IPS-18a (cell line): ENCODE measurements at regions not wholly inside any gene's neighbourhood (a gene's known extent, or its start where the extent isn't known, plus 50 kb on each side); places are given as distances from the start of the nearest gene placed in this dataset.
"Not testable (repeated sequence)": the region's sequence is repeated elsewhere in the genome, so short reads cannot be mapped to it uniquely, and the experiment has no call there.

Experiments
- H3K27ac ChIP-seq: one replicate; pipeline ENCODE4 v1.5.1; 2013; ENCODE audit warnings: low read length
- H3K27me3 ChIP-seq: one replicate; pipeline ENCODE4 v1.6.1; 2013; ENCODE audit warnings: mild to moderate bottlenecking, low read length; ENCODE audit not compliant: control insufficient read depth, insufficient read depth
- H3K36me3 ChIP-seq: one replicate; pipeline ENCODE4 v1.6.1; 2013; ENCODE audit warnings: low read depth, low read length; ENCODE audit not compliant: control insufficient read depth
- H3K4me1 ChIP-seq: one replicate; pipeline ENCODE4 v1.6.1; 2013; ENCODE audit warnings: low read depth, low read length; ENCODE audit not compliant: control insufficient read depth
- H3K4me3 ChIP-seq: one replicate; pipeline ENCODE4 v1.5.1; 2013; ENCODE audit warnings: low read length
- H3K9ac ChIP-seq: one replicate; pipeline ENCODE4 v1.6.1; 2013; ENCODE audit warnings: mild to moderate bottlenecking, low read length, moderate library complexity
- H3K9me3 ChIP-seq: one replicate; pipeline ENCODE4 v1.6.1; 2013; ENCODE audit warnings: low read depth, low read length; ENCODE audit not compliant: control insufficient read depth

GRCh38 chr14:66312451-66312850 is 173.7 kb upstream of the CCDC196 start:
- no peaks in the 10 kb centered on the region for H3K9me3 ChIP-seq
- no peaks in the 10 kb centered on the region for H3K36me3 ChIP-seq
- H3K9ac ChIP-seq: no peak overlapping the region
- no peak overlapping the region for H3K4me3 ChIP-seq
- no peaks in the 10 kb centered on the region for H3K27me3 ChIP-seq
- no peaks in the 10 kb centered on the region for H3K4me1 ChIP-seq
- H3K27ac ChIP-seq: no peak overlapping the region

GRCh38 chr14:66315098-66315497 is 171.1 kb upstream of the CCDC196 start:
- no peaks in the 10 kb centered on the region for H3K4me1 ChIP-seq
- no peak overlapping the region for H3K4me3 ChIP-seq
- no peaks in the 10 kb centered on the region for H3K27me3 ChIP-seq
- H3K27ac ChIP-seq: no peak overlapping the region
- no peaks in the 10 kb centered on the region for H3K36me3 ChIP-seq
- no peak overlapping the region for H3K9ac ChIP-seq
- H3K9me3 ChIP-seq: no peaks in the 10 kb centered on the region

GRCh38 chr14:66315548-66315947 is 170.6 kb upstream of the CCDC196 start:
- no peak overlapping the region for H3K9ac ChIP-seq
- H3K27me3 ChIP-seq: no peaks in the 10 kb centered on the region
- H3K27ac ChIP-seq: no peak overlapping the region
- H3K36me3 ChIP-seq: no peaks in the 10 kb centered on the region
- H3K4me3 ChIP-seq: no peak overlapping the region
- H3K9me3 ChIP-seq: no peaks in the 10 kb centered on the region
- no peaks in the 10 kb centered on the region for H3K4me1 ChIP-seq

- Histone ChIP-seq H3K9me3 (no peaks in the 10 kb centered on the region), H3K27me3 (no peaks in the 10 kb centered on the region), H3K27ac (no peak overlapping the region), H3K9ac (no peak overlapping the region), H3K4me3 (no peak overlapping the region), H3K4me1 (no peaks in the 10 kb centered on the region), H3K36me3 (no peaks in the 10 kb centered on the region)
These were observed 163.6 kb upstream of the CCDC196 start for GRCh38 chr14:66322564-66322963.

GRCh38 chr14:66330228-66330627 is 155.9 kb upstream of the CCDC196 start:
- H3K27me3 ChIP-seq: no peaks in the 10 kb centered on the region
- no peaks in the 10 kb centered on the region for H3K9me3 ChIP-seq
- H3K4me3 ChIP-seq: no peak overlapping the region
- H3K36me3 ChIP-seq: no peaks in the 10 kb centered on the region
- H3K27ac ChIP-seq: no peak overlapping the region
- no peak overlapping the region for H3K9ac ChIP-seq
- H3K4me1 ChIP-seq: peaks cover 7% of the 10 kb centered on the region

- H3K9me3 ChIP-seq: no peaks in the 10 kb centered on the region
- no peaks in the 10 kb centered on the region for H3K27me3 ChIP-seq
- peaks cover 7% of the 10 kb centered on the region for H3K4me1 ChIP-seq
- no peaks in the 10 kb centered on the region for H3K36me3 ChIP-seq
- no peak overlapping the region for H3K4me3 ChIP-seq
- H3K27ac ChIP-seq: no peak overlapping the region
- no peak overlapping the region for H3K9ac ChIP-seq
These were observed 155.3 kb upstream of the CCDC196 start for GRCh38 chr14:66330916-66331315.

GRCh38 chr14:66333293-66333692 is 152.9 kb upstream of the CCDC196 start:
- H3K9me3 ChIP-seq, H3K27ac ChIP-seq, H3K4me1 ChIP-seq, H3K4me3 ChIP-seq, H3K9ac ChIP-seq, H3K36me3 ChIP-seq, H3K27me3 ChIP-seq: not testable (repeated sequence)

- H3K36me3 ChIP-seq: no peaks in the 10 kb centered on the region
- no peaks in the 10 kb centered on the region for H3K9me3 ChIP-seq
- no peak overlapping the region for H3K9ac ChIP-seq
- H3K4me1 ChIP-seq: no peaks in the 10 kb centered on the region
- no peaks in the 10 kb centered on the region for H3K27me3 ChIP-seq
- no peak overlapping the region for H3K27ac ChIP-seq
- no peak overlapping the region for H3K4me3 ChIP-seq
These were observed 144.9 kb upstream of the CCDC196 start for GRCh38 chr14:66341239-66341638.

GRCh38 chr14:66345986-66346385 is 140.2 kb upstream of the CCDC196 start:
- Histone ChIP-seq H3K27ac (no peak overlapping the region), H3K4me3 (no peak overlapping the region), H3K4me1 (no peaks in the 10 kb centered on the region), H3K36me3 (no peaks in the 10 kb centered on the region), H3K9ac (no peak overlapping the region), H3K27me3 (no peaks in the 10 kb centered on the region), H3K9me3 (no peaks in the 10 kb centered on the region)

- Histone ChIP-seq H3K36me3 (no peaks in the 10 kb centered on the region), H3K4me1 (no peaks in the 10 kb centered on the region), H3K4me3 (no peak overlapping the region), H3K27ac (no peak overlapping the region), H3K9me3 (no peaks in the 10 kb centered on the region), H3K9ac (no peak overlapping the region), H3K27me3 (no peaks in the 10 kb centered on the region)
These were observed 134.9 kb upstream of the CCDC196 start for GRCh38 chr14:66351310-66351709.

GRCh38 chr14:66359500-66359899 is 126.7 kb upstream of the CCDC196 start:
- Histone ChIP-seq H3K36me3 (no peaks in the 10 kb centered on the region), H3K27ac (no peak overlapping the region), H3K9me3 (no peaks in the 10 kb centered on the region), H3K27me3 (no peaks in the 10 kb centered on the region), H3K4me3 (no peak overlapping the region), H3K9ac (no peak overlapping the region), H3K4me1 (peaks cover 5% of the 10 kb centered on the region)

GRCh38 chr14:66360366-66360926 is 125.7 kb upstream of the CCDC196 start:
- Histone ChIP-seq H3K36me3 (no peaks in the 10 kb centered on the region), H3K27ac (no peak overlapping the region), H3K4me1 (peaks cover 5% of the 10 kb centered on the region), H3K9ac (no peak overlapping the region), H3K9me3 (no peaks in the 10 kb centered on the region), H3K27me3 (no peaks in the 10 kb centered on the region), H3K4me3 (no peak overlapping the region)
